ENCODE measurements at regions not wholly inside any gene's neighbourhood (a gene's known extent, or its start where the extent isn't known, plus 50 kb on each side); places are given as distances from the start of the nearest gene placed in this dataset.
"Not testable (repeated sequence)": the region's sequence is repeated elsewhere in the genome, so short reads cannot be mapped to it uniquely, and the experiment has no call there.

DNA sequence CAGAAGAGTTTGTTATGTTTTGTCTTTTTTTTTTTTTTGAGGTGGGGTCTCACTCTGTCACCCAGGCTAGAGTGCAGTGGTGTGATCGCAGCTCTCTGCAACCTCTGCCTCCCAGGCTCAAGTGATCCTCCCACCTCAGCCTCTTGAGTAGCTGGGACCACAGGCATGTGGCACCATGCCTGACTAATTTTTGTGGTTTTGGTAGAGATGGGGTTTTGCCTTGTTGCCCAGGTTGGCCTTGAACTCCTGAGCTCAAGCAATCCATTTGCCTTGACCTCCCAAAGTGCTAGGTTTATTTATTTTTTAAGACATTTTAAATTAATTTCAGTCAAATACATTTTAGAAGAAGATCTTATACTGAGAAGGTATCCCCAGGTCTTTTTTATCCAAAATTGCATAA, 366.7 kb downstream of the KCNJ2 start:
- no peak for DNase-seq

DNA sequence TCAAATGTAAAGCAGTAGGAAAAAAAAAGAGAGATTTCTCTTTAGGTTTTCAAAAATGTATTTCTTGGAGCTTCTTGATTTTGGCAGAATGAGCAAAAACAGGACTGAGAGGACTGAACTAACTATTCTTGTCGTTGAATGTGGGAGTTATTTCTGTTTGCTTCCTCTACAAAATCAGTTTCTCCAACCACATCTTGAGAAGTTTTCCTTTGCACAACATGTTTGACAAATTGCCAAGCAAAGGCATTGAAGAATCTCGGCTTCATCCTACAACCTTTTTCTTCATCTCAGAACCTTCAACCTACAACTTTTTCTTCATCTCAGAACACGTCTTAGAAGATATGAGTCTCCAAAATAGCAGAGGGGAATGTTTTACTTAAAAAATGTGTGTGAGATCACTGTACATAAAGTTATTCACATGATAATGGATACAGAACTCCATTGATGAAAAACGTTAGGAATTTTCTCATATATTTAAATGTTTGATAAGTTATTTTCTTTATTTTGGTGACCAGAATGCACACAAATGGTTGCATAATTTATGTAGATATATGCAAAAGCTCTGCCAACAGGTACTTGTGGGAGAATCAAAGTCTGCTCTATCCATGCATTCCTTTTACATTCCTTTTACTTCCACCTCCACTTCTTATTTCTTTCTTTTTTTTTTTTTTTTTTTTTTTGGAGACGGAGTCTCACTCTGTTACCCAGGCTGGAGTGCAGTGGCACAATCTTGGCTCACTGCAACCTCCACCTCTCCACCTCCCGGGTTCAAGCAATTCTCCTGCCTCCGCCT, 370.0 kb downstream of the KCNJ2 start:
- DNase-seq: no peak

- no peak for DNase-seq
Measured at GRCh38 chr17:70542876-70543275, 373.5 kb downstream of the KCNJ2 start.

GRCh38 chr17:70544317-70544716, 375.0 kb downstream of the KCNJ2 start:
- DNase-seq: no peak

GRCh38 chr17:70552230-70552981, 383.1 kb downstream of the KCNJ2 start:
- DNase-seq: peak; percentile 67

DNA sequence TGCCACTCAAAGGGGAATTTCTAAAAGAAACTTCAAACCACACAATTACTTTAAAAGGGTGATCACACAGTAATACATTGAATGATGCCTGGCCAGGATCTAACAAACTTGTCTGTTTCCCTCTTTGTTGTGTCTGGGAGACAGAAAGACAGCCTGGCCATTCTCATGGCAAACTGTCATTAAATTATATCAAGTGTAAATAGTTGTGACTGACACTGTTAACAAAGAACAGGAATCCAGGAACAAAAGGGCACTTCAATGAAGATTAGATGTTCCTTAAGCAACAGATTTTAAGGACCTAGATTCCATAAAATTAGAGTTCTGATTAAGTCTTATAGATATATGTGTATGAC, 383.6 kb downstream of the KCNJ2 start:
- no peak for DNase-seq

GRCh38 chr17:70555723-70556122, 386.4 kb downstream of the KCNJ2 start:
- DNase-seq: no peak

DNA sequence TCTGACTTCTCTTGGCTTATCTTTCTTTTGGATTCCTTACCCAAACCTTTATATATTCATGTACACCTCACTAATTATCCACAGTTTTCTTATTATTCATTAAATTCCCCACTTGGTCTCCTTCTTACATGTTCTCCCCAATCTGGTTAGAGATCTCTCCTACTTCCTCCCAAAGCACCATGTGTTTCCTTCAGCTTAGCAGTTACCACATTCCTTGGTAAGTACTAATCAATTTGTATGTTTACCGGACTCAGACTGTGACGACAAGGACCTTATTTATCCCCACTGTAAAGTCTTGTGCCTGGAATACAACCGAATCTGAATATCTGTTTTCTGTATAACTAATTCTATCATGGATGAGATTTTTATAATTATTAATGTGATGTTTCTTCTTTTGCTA, 389.5 kb downstream of the KCNJ2 start:
- no peak for DNase-seq

DNA sequence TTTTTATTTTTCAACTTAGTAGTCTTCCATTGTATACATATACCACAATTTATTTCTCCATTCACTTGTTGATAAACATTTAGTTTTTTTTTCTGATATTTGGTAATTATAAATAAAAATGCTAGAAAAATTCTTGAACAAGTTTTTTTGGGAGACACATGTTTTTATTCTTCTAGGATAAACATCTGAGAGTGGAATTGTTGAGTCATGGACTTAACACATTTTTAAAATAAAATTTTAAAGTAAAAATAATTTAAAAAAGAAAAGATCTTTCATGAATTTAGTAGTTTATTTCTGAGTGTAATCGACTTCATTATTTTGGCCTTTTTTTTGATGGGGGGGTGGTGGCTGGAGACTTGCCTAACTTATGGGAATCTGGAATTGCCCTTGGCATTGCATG, 391.1 kb downstream of the KCNJ2 start:
- no peak for DNase-seq

GRCh38 chr17:70562137-70562536, 392.8 kb downstream of the KCNJ2 start:
- DNase-seq: no peak

GRCh38 chr17:70563281-70563820, 394.0 kb downstream of the KCNJ2 start:
- peak; percentile 95 for DNase-seq

- no peak for DNase-seq
Measured at GRCh38 chr17:70564006-70564620, 394.8 kb downstream of the KCNJ2 start.

- DNase-seq: no peak
Measured at GRCh38 chr17:70569128-70569527, 399.8 kb downstream of the KCNJ2 start.

GRCh38 chr17:70577456-70577855, 408.1 kb downstream of the KCNJ2 start:
- no peak for DNase-seq

DNA sequence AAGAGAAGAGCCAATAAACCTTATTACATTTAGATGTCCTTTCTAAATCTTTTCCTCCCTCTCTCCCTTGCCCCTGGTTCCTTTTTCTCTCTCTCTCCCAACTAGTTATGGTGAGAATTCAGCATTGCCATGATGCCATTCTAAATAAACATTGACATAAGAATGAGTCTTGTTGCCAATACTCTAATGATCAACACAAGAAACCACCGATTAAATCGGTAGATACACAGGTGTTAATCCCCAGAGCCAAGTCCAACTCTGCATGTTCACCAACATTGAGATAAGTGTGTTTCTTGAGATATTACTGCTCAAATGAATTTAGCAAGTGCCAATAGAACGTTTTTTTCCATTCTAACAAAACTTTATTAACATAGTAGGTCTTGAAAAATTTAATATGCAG, 412.1 kb downstream of the KCNJ2 start:
- DNase-seq: no peak

- no peak for DNase-seq
Measured at GRCh38 chr17:70582777-70583176, 413.4 kb downstream of the KCNJ2 start.

GRCh38 chr17:70584255-70584654, 414.9 kb downstream of the KCNJ2 start:
- no peak for DNase-seq

DNA sequence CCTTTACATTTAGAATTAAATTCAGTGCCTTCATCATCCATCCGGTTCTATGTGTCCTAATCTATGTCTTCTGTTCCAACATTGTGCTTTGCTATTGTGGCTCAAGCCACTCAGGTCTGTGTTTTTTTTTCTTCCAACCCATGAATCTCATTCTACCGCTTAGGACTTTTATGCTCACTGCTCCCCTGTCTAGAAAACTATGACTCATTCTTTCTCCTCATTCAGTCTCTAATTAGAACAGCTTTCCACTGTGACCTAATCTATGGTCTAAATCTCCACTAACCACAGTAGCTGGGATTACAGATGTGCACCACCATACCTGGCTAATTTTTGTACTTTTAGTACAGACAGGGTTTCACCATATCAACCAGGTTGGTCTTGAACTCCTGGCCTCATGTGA, 418.7 kb downstream of the KCNJ2 start:
- DNase-seq: peak; percentile 16

- no peak for DNase-seq
Measured at GRCh38 chr17:70597774-70598173, 428.4 kb downstream of the KCNJ2 start.

DNA sequence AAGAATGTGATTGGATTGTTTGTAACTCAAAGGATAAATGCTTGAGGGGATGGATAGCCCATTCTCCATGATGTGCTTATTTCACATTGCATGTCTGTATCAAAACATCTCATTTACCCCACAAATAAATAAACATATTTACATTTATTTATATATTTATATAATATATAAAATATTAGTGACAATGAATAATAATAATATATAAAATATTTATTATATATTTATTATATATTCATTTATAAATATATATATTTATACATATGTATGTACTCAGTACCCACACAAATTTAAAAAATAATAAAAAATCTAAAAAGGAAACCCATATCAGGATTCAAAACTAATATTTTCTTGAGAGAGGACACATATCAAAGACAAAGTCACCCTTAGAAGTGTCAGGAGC, 429.9 kb downstream of the KCNJ2 start:
- DNase-seq: no peak

- not testable (repeated sequence) for DNase-seq
Measured at GRCh38 chr17:70599945-70600344, 430.6 kb downstream of the KCNJ2 start.

DNA sequence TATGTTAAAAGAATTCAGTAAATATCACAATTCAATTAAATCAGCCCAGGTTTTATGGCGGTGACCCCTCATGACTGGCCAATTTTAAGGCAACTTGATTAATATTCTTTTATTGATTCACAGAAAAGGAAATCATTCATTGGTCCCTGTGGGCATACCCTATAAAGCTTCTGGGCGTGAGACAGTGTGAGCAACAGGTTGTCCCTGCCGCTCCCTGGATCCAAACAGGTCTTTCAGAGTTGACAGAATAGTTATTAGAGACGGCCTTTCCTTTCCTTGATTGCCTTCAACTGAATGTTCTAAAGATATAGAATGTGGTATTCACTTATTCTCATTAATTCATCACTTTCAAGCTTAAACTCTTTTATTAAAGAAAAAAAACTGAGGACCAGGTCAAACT, 433.9 kb downstream of the KCNJ2 start:
- DNase-seq: no peak

GRCh38 chr17:70604854-70605253, 435.5 kb downstream of the KCNJ2 start:
- no peak for DNase-seq

- DNase-seq: no peak
Measured at GRCh38 chr17:70606086-70606485, 436.8 kb downstream of the KCNJ2 start.
